ENCODE measurements at regions not wholly inside any gene's neighbourhood (a gene's known extent, or its start where the extent isn't known, plus 50 kb on each side); places are given as distances from the start of the nearest gene placed in this dataset.

GRCh38 chr11:21625982-21626381, 566.9 kb upstream of the ANO5 start:
- DNase-seq: no peak
- no peaks in the 10 kb centered on the region for H3K27me3 ChIP-seq (ENCODE audit: control insufficient read depth in 3 of 3, insufficient read depth in 3 of 3, low read length in 2 of 3)
- H3K9ac ChIP-seq (ENCODE audit: insufficient read depth in 1 of 2, low read length in 2 of 2): no peak overlapping the region
- peak; percentile 69 for ATAC-seq (ENCODE audit: insufficient read depth, low FRiP score)
- H3K4me3 ChIP-seq: no peak overlapping the region
- H3K36me3 ChIP-seq (ENCODE audit: control insufficient read depth in 4 of 4, insufficient read depth in 4 of 4, low read length in 4 of 4): no peaks in the 10 kb centered on the region
- H3K27ac ChIP-seq (ENCODE audit: low read depth in 1 of 2, low read length in 1 of 2): no peak overlapping the region
- no peaks in the 10 kb centered on the region for H3K4me1 ChIP-seq (ENCODE audit: control insufficient read depth in 5 of 5, insufficient read depth in 5 of 5, low read length in 5 of 5)
- H3K9me3 ChIP-seq (ENCODE audit: control insufficient read depth in 4 of 4, insufficient read depth in 3 of 4, low read length in 3 of 4): peaks cover 0 to 5% (median 0%) of the 10 kb centered on the region in 4 donors
- no peak for TF ChIP-seq CTCF (IDR thresholded peaks at IDR 0.05; ENCODE audit: control extremely low read depth, extremely low read depth)
- WGBS, 2 donors: 38 to 64% methylated on average over 5 of the region's 5 CpGs

- no peak overlapping the region for H3K27ac ChIP-seq (ENCODE audit: low read depth in 1 of 2, low read length in 1 of 2)
- H3K9me3 ChIP-seq (ENCODE audit: control insufficient read depth in 4 of 4, insufficient read depth in 3 of 4, low read length in 3 of 4): peaks cover 0 to 7% (median 0%) of the 10 kb centered on the region in 4 donors
- no peaks in the 10 kb centered on the region for H3K4me1 ChIP-seq (ENCODE audit: control insufficient read depth in 5 of 5, insufficient read depth in 5 of 5, low read length in 5 of 5)
- no peaks in the 10 kb centered on the region for H3K36me3 ChIP-seq (ENCODE audit: control insufficient read depth in 4 of 4, insufficient read depth in 4 of 4, low read length in 4 of 4)
- H3K4me3 ChIP-seq: no peak overlapping the region
- no peaks in the 10 kb centered on the region for H3K27me3 ChIP-seq (ENCODE audit: control insufficient read depth in 3 of 3, insufficient read depth in 3 of 3, low read length in 2 of 3)
- TF ChIP-seq CTCF (IDR thresholded peaks at IDR 0.05; ENCODE audit: control extremely low read depth, extremely low read depth): no peak
- DNase-seq (no peak), ATAC-seq (ENCODE audit: insufficient read depth, low FRiP score) (no peak)
- H3K9ac ChIP-seq (ENCODE audit: insufficient read depth in 1 of 2, low read length in 2 of 2): no peak overlapping the region
- 69 to 88% methylated on average over 3 of the region's 3 CpGs for WGBS, 2 donors
Observed at GRCh38 chr11:21628641-21629040, 564.2 kb upstream of the ANO5 start.

GRCh38 chr11:21630934-21631478, 561.9 kb upstream of the ANO5 start:
- Histone ChIP-seq H3K9ac (ENCODE audit: insufficient read depth in 1 of 2, low read length in 2 of 2) (no peak overlapping the region), H3K27me3 (ENCODE audit: control insufficient read depth in 3 of 3, insufficient read depth in 3 of 3, low read length in 2 of 3) (no peaks in the 10 kb centered on the region), H3K4me3 (no peak overlapping the region), H3K4me1 (ENCODE audit: control insufficient read depth in 5 of 5, insufficient read depth in 5 of 5, low read length in 5 of 5) (no peaks in the 10 kb centered on the region), H3K9me3 (ENCODE audit: control insufficient read depth in 4 of 4, insufficient read depth in 3 of 4, low read length in 3 of 4) (peaks cover 0 to 7% (median 0%) of the 10 kb centered on the region in 4 donors), H3K36me3 (ENCODE audit: control insufficient read depth in 4 of 4, insufficient read depth in 4 of 4, low read length in 4 of 4) (no peaks in the 10 kb centered on the region), H3K27ac (ENCODE audit: low read depth in 1 of 2, low read length in 1 of 2) (no peak overlapping the region)
- ATAC-seq (ENCODE audit: insufficient read depth, low FRiP score): no peak
- WGBS, 2 donors: 88 to 93% methylated on average over 1 of the region's 1 CpG
- TF ChIP-seq CTCF (IDR thresholded peaks at IDR 0.05; ENCODE audit: control extremely low read depth, extremely low read depth): no peak
- DNase-seq: no peak

GRCh38 chr11:21631991-21632390, 560.9 kb upstream of the ANO5 start:
- no peak for DNase-seq
- 85 to 89% methylated on average over 7 of the region's 7 CpGs for WGBS, 2 donors

More at GRCh38 chr11:21631991-21632390, 560.9 kb upstream of the ANO5 start:
- Histone ChIP-seq H3K4me1 (ENCODE audit: control insufficient read depth in 5 of 5, insufficient read depth in 5 of 5, low read length in 5 of 5) (no peaks in the 10 kb centered on the region), H3K27me3 (ENCODE audit: control insufficient read depth in 3 of 3, insufficient read depth in 3 of 3, low read length in 2 of 3) (no peaks in the 10 kb centered on the region), H3K9me3 (ENCODE audit: control insufficient read depth in 4 of 4, insufficient read depth in 3 of 4, low read length in 3 of 4) (peaks cover 0 to 7% (median 0%) of the 10 kb centered on the region in 4 donors), H3K36me3 (ENCODE audit: control insufficient read depth in 4 of 4, insufficient read depth in 4 of 4, low read length in 4 of 4) (no peaks in the 10 kb centered on the region), H3K4me3 (no peak overlapping the region), H3K9ac (ENCODE audit: insufficient read depth in 1 of 2, low read length in 2 of 2) (no peak overlapping the region), H3K27ac (ENCODE audit: low read depth in 1 of 2, low read length in 1 of 2) (no peak overlapping the region)
- no peak for ATAC-seq (ENCODE audit: insufficient read depth, low FRiP score)
- TF ChIP-seq CTCF (IDR thresholded peaks at IDR 0.05; ENCODE audit: control extremely low read depth, extremely low read depth): no peak
